Stimulated activated CD4-positive, alpha-beta T cell treated with anti-CD3 and anti-CD28 coated beads, TNF-alpha, amount 100 ng/mL, for 48 hours (primary cell): ENCODE measurements at regions not wholly inside any gene's neighbourhood (a gene's known extent, or its start where the extent isn't known, plus 50 kb on each side); places are given as distances from the start of the nearest gene placed in this dataset.

Experiments used
- DNase-seq, 3 donors: peaks; one replicate each; pipeline ENCODE4 v3.0.0-alpha.2; 2020; ENCODE audit warnings: low read depth in 3 of 3

DNA sequence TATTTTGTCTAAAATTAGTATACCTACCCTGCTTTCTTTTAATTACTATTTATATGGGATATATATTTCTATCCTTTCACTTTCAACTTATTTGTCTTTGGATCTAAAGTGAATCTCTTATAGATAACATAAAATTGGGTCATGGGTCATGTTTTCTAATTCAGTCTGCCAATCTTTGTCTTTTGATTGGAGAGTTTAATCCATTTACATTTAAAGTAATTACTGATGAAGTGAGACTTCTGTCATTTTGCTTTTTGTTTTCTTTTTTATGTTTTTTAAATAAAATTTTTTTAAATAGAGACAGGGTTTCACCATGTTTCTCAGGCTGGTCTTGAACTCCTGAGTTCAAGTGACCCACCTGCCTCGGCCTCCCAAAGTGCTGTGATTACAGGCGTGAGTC, 50.5 kb upstream of the PRDM1 start:
- no peak for DNase-seq

DNA sequence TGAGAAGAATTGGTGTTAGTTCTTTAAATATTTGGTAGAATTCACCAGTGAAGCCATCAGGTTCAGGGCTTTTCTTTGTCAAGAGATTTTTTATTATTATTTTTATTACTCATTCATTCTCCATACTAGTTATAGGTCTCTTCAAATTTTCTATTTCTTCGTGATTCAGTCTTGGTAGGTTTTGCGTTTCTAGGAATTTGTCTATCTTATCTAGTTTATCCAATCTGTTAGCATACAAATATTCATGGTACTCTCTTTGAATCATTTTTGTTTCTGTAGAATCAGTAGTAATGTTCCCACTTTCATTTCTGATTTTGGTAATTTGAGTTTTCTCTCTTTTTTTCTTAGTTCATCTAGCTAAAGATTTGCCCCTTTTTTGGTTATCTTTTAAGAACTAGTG, 52.3 kb upstream of the PRDM1 start:
- DNase-seq = no peak

GRCh38 chr6:106027758-106028157, 58.4 kb upstream of the PRDM1 start:
- no peak for DNase-seq

- no peak for DNase-seq
These were observed 59.1 kb upstream of the PRDM1 start for GRCh38 chr6:106026748-106027715.

DNA sequence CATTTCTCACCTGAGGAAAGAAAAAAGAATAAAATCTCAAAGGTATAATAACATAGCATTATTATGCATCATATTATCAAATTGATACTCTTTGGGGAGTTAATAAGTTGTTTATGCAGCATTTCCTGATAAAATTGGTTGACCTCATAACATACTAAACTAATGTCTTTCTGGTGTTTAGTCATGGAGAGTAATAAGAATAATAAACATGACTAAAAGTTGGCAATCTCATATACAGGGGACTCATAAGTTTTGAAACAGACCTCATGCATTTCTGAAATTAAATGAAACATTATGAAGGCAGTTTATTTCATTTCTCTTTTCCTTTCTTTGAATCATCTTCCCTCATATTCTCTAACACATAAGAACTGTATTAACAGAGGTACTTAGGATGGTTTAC, 60.5 kb upstream of the PRDM1 start:
- DNase-seq = no peak

DNA sequence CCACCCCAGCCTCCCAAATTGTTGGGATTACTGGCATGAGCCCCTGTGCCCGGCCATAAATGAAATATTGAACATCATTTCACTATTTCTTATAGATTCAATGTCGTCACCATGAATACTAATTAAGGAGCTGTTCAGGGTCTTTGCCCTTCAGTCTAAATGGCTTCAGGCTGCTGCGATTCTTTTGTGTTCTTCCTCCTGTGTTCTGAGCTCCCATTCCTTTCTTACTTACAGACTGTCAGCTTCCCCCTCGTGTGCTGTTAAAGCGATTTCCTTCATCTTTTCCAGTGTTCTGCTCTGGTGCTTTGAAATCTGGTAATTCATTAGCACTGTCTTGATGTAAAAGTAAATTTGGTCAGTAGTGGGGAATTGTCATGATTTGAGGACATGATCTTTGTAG, 63.3 kb upstream of the PRDM1 start:
- DNase-seq = no peak

DNA sequence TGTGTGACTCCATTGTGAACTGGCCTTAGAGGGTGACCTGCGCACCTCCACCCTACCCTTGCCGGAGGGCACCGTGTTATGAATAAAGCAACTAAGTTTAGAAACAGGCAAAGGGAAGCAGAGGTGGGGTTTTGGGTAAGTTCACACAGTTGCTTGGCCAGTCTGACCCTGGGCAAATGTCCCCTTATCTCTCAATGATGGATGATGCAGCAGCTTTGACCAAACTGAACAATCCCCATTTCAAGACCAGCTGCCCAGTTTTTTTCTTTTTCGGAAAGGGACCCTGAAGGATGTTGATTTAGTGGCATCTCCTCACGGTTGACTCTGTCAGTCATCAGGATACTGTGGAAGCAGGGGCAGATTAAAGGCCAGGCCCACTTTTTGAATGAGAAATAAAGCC, 68.7 kb upstream of the PRDM1 start:
- DNase-seq = no peak

GRCh38 chr6:106014955-106015354, 71.2 kb upstream of the PRDM1 start:
- DNase-seq = no peak

GRCh38 chr6:106011476-106011875, 74.7 kb upstream of the PRDM1 start:
- DNase-seq = no peak

DNA sequence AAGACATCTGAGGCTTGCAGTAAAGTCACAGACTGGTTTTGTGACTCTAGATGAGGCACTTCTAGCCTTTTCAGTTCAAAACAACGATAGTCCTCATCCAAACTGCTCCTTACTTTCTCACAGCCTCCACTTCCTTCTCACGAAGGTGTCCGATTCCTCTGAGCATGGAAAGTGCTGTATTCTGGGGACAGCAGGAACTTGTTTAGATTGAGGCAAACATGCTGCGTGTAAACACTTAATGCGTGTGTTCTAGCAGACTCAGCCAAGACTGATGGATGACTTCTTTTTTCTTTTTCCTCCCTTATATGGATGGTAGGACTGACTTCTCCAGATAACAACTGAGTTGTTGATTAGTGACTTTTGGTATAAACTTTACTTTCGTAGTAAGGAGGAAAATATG, 80.2 kb upstream of the PRDM1 start:
- DNase-seq = no peak

GRCh38 chr6:106005013-106005412, 81.1 kb upstream of the PRDM1 start:
- no peak for DNase-seq

- DNase-seq = no peak
These were observed 82.7 kb upstream of the PRDM1 start for GRCh38 chr6:106003268-106003987.

GRCh38 chr6:106002005-106002404, 84.1 kb upstream of the PRDM1 start:
- DNase-seq = no peak

GRCh38 chr6:106000935-106001334, 85.2 kb upstream of the PRDM1 start:
- DNase-seq = no peak

DNA sequence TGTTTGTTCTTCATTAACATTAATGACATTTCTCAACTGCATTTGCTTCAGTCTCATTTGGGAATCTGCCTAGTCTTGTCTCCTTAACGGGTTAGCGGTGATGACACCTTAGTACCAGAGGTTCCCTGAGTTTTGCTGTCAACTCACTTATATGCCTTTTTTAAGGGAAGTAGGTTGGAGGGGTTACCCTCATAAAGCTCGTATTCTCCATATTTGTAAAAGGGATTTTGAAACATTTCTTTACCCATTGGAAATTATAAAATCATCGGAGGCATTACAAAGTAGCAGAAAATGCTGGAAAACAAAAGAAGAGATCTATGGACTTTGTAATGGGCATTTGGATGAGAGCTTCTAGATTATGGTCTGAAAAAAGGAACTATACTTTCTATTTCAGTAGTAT, 88.7 kb upstream of the PRDM1 start:
- no peak for DNase-seq

GRCh38 chr6:105995391-105995865, 90.7 kb upstream of the PRDM1 start:
- no peak for DNase-seq

DNA sequence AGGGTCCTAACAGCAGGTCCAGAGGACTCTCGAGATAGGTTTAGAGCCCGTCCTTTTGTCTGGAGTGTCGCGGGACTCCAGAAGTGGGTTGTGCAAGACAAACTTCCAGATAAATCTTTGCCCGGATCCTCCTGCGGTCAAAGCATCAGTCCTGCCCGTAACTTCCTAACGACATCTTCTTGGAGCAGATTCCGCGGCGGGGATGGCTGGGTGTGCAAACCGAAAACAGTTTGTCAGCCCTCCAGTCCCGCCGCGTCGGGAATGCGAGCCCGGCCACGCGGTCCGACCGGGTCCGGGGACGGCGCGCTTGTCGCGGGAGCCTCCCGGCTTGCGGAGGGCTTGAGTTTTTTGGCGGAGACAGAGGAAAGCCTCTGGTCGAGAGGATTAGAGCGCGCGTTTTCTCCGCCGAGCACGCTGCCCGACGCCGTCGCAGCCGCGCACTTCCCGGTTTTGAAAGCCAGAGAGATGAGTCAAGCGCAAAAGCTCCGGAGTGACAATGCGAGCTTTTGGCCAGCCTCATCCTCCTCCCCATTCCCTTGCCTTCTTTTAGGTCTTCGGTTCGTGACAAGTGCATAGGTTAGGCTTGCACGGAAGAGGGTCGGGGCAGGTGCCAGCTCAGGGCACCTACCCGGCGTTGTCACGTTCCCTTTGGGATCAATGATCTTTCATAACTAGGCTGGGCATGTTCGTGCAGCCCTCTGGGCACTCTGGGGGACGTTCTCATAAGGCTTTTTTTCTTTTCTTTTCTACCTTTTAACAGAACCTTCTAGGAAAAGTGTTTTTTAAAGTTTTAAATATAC, 91.3 kb upstream of the PRDM1 start:
- DNase-seq = peak in 1 of 3 donors; percentile 38

DNA sequence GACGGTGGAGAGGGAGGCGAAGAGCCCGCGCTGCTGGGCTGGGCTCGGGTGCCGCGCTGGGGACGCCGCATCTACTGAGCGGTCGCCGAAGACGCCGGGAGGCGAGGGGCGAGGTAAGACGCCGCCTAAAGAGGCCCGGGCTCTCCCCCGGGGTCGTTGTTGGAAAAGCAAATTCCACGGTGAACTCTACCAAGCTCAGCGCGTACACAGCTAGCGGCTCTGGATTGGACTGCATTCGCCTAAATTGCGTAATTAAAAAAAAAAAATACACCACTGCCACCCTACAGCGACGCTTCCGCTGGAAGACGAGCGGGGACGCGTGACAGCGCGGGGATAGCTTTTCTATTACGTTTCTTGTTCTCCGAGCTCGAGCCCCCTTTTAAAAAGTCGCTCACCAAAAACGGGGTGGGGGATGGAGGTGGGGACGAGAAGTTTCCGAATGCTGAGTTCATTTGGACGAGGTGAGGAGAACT, 92.0 kb upstream of the PRDM1 start:
- no peak for DNase-seq

- DNase-seq = no peak
These were observed 92.6 kb upstream of the PRDM1 start for GRCh38 chr6:105993341-105994117.

GRCh38 chr6:105992315-105992961, 93.7 kb upstream of the PRDM1 start:
- peak; percentile 72 to 89 (median 75) for DNase-seq
